ENCODE measurements at regions not wholly inside any gene's neighbourhood (a gene's known extent, or its start where the extent isn't known, plus 50 kb on each side); places are given as distances from the start of the nearest gene placed in this dataset.
"Not testable (repeated sequence)": the region's sequence is repeated elsewhere in the genome, so short reads cannot be mapped to it uniquely, and the experiment has no call there.

DNA sequence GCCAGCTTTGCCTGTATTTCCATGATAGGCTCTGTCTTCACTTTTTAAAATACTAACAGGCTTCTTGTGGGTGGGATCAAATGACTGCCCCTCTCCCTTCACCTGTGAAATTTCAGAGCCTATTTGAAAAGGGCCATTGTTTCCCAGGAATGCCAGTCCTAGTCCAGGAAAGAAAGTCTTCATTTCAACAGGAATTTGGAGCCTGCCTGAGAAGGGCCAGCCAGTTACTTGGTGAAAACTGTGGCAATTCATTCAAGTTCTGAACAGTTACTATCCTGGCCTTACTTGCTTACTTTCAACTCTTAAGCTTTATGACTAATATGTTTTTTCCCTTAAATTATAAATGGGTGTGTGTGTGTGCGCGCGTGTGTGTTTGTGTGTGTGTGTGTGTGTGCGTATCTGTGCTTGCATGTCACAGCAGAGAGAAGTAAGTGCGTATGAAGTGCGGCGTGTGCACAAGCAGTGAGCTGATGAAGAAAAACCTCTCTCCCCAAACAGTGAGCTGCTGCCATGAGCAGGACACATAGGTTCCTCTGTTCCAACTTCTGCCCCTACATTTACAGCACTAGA, 67.5 kb upstream of the RNPC3 start:
- TF ChIP-seq, protein P1, sequence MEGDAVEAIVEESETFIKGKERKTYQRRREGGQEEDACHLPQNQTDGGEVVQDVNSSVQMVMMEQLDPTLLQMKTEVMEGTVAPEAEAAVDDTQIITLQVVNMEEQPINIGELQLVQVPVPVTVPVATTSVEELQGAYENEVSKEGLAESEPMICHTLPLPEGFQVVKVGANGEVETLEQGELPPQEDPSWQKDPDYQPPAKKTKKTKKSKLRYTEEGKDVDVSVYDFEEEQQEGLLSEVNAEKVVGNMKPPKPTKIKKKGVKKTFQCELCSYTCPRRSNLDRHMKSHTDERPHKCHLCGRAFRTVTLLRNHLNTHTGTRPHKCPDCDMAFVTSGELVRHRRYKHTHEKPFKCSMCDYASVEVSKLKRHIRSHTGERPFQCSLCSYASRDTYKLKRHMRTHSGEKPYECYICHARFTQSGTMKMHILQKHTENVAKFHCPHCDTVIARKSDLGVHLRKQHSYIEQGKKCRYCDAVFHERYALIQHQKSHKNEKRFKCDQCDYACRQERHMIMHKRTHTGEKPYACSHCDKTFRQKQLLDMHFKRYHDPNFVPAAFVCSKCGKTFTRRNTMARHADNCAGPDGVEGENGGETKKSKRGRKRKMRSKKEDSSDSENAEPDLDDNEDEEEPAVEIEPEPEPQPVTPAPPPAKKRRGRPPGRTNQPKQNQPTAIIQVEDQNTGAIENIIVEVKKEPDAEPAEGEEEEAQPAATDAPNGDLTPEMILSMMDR (IDR thresholded peaks at IDR 0.05; ENCODE audit: low read depth, low read length, missing control alignments), result no peak
- in situ Hi-C loops (cut with HindIII; ENCODE audit: low pct_ligation_motif_present, low sequenced_read_pairs), result no loop called here
- DNase-seq, result no peak

DNA sequence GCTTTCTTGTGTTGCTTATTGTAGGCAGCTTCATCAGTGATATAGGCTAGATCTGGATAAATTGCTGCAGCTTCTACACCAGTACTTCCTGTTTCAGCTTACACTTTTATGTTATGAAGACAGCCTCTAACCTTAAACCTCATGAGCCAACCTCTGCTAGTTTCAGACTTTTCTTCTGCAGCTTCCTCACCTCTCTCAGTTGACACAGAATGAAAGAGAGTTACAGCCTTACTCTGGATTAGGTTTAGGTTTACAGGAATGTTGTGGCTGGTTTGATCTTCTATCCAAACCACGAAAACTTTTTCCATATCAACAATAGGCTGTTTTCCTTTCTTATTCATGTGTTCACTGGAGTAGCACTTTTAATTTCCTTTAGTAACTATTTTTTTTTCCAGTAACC, 76.9 kb upstream of the RNPC3 start:
- Histone ChIP-seq H3K36me3 (replicated peaks) (no peaks in the 10 kb centered on the region), H3K27ac (no peak overlapping the region), H3K4me3 (ENCODE audit: low read depth, low read length) (no peak overlapping the region), H3K27me3 (replicated peaks) (no peaks in the 10 kb centered on the region)
- TF ChIP-seq, protein P1 (IDR thresholded peaks at IDR 0.05; ENCODE audit: low read depth, low read length, missing control alignments), result no peak
- in situ Hi-C loops (cut with HindIII; ENCODE audit: low pct_ligation_motif_present, low sequenced_read_pairs), result no loop called here
- DNase-seq, result no peak

More for the DNA sequence above, 67.5 kb upstream of the RNPC3 start:
- Histone ChIP-seq H3K27me3 (replicated peaks) (no peaks in the 10 kb centered on the region), H3K27ac (no peak overlapping the region), H3K4me3 (ENCODE audit: low read depth, low read length) (no peak overlapping the region), H3K36me3 (replicated peaks) (no peaks in the 10 kb centered on the region)

DNA sequence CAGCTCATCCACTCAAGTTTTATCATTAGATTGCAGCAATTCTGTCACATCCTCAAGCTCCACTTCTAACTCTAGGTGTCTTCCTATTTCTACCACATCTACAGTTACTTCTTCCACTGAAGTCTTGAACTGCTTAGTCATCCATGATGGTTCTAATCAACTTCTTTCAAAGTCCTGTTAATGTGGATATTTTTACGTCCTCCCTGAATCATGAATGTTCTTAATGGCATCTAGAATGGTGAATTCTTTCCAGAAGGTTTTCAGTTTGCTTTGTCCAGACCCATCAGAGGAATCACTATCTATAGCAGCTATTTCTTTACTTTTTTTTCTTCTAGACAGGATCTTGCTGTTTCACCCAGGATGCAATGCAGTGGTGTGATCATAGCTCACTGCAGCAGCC, 78.0 kb upstream of the RNPC3 start:
- DNase-seq, result no peak
- Histone ChIP-seq H3K36me3 (replicated peaks) (no peaks in the 10 kb centered on the region), H3K4me3 (ENCODE audit: low read depth, low read length) (no peak overlapping the region), H3K27ac (no peak overlapping the region), H3K27me3 (replicated peaks) (no peaks in the 10 kb centered on the region)
- in situ Hi-C loops (cut with HindIII; ENCODE audit: low pct_ligation_motif_present, low sequenced_read_pairs), result no loop called here
- TF ChIP-seq, protein P1 (IDR thresholded peaks at IDR 0.05; ENCODE audit: low read depth, low read length, missing control alignments), result no peak

DNA sequence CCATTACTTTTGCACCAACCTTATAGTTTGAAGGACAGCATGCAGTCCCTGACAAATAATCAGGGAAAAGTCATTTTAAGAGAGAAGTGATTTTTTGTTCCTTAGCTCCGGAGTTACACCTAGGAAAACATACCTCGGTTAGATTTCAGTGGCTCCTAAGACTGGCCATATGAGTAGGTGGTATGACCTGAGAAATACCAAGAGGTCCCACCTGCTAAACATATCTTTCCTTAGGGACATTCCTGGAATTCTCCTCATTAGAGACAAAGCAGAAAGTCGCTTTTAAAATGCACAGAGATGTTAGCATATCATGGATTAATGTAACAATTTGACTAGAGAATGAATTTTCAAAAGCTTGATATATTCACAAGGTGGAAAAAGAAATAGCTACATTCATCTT, 84.2 kb upstream of the RNPC3 start:
- Histone ChIP-seq H3K27me3 (replicated peaks) (no peaks in the 10 kb centered on the region), H3K4me3 (ENCODE audit: low read depth, low read length) (no peak overlapping the region), H3K36me3 (replicated peaks) (no peaks in the 10 kb centered on the region), H3K27ac (no peak overlapping the region)
- TF ChIP-seq, protein P1 (IDR thresholded peaks at IDR 0.05; ENCODE audit: low read depth, low read length, missing control alignments), result no peak
- in situ Hi-C loops (cut with HindIII; ENCODE audit: low pct_ligation_motif_present, low sequenced_read_pairs), result no loop called here
- DNase-seq, result no peak

DNA sequence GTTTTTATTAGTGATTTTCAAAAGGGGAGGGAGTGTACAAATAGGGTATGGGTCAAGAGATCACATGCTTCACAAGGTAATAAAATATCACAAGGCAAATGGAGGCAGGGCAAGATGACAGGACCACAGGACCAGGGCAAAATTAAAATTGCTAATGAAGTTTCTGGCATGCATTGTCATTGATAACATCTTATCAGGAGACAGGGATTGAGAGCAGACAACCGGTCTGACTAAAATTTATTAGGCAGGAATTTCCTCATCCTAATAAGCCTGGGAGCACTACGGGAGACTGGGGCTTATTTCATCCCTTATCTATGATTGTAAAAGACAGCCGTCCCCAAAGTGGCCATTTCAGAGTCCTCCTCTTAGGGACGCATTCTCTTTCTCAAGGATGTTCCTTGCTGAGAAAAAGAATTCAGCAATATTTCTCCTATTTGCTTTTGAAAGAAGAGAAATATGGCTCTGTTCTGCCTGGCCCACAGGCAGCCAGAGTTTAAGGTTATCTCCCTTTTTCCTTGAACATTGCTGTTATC, 88.9 kb upstream of the RNPC3 start:
- H3K36me3 ChIP-seq (replicated peaks); in situ Hi-C loops (cut with HindIII; ENCODE audit: low pct_ligation_motif_present, low sequenced_read_pairs); DNase-seq; H3K27ac ChIP-seq; H3K4me3 ChIP-seq (ENCODE audit: low read depth, low read length); H3K27me3 ChIP-seq (replicated peaks): not testable (repeated sequence)

DNA sequence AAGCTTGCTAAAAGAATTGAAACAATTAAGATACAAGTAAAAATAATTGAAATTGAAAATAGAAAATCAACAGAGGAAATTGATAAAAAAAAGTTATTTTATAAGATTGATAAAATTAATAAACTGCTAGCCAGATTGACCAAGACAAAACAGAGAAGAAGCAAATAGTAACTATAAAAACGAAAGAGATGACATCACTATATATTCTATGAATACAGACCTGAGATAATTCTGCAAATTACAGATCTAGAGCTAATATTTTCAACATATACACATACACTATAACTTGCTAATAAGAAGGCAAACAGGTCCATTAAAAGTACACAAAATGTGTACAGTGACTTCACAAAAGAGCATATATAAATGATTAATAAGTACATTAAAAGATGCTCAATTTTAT, 90.1 kb upstream of the RNPC3 start:
- in situ Hi-C loops (cut with HindIII; ENCODE audit: low pct_ligation_motif_present, low sequenced_read_pairs), result no loop called here

More for the DNA sequence above, 90.1 kb upstream of the RNPC3 start:
- Histone ChIP-seq H3K36me3 (replicated peaks) (no peaks in the 10 kb centered on the region), H3K4me3 (ENCODE audit: low read depth, low read length) (no peak overlapping the region), H3K27me3 (replicated peaks) (no peaks in the 10 kb centered on the region), H3K27ac (no peak overlapping the region)
- TF ChIP-seq, protein P1 (IDR thresholded peaks at IDR 0.05; ENCODE audit: low read depth, low read length, missing control alignments), result no peak
- no peak for DNase-seq
